DND-41 (cell line): ENCODE measurements at regions not wholly inside any gene's neighbourhood (a gene's known extent, or its start where the extent isn't known, plus 50 kb on each side); places are given as distances from the start of the nearest gene placed in this dataset.

Experiments used
- CTCF ChIP-seq: IDR thresholded peaks from 2 replicates; pipeline ENCODE4 v1.5.1; 2012; ENCODE audit warnings: borderline replicate concordance, low read length, moderate library complexity, mild to moderate bottlenecking; ENCODE audit not compliant: poor library complexity, severe bottlenecking; ENCODE audit errors: extremely low read depth
- EZH2 ChIP-seq: IDR thresholded peaks from 3 replicates; pipeline ENCODE4 v1.6.1; 2012; ENCODE audit warnings: borderline replicate concordance, low read depth, mild to moderate bottlenecking, moderate library complexity, low read length, inconsistent platforms; ENCODE audit not compliant: severe bottlenecking

- no peak for TF ChIP-seq CTCF
- no peak for TF ChIP-seq EZH2
These were observed 1347.2 kb upstream of the PCDH7 start for GRCh38 chr4:29372971-29373370.
